OCI-LY1 (cell line): ENCODE measurements at regions not wholly inside any gene's neighbourhood (a gene's known extent, or its start where the extent isn't known, plus 50 kb on each side); places are given as distances from the start of the nearest gene placed in this dataset.
"Not testable (repeated sequence)": the region's sequence is repeated elsewhere in the genome, so short reads cannot be mapped to it uniquely, and the experiment has no call there.

Experiments
- H2AFZ ChIP-seq: fragments of 200-600 bp; sonication (generic), shearing (Covaris generic); 2 replicates; pipeline ENCODE4 v1.6.0; 2014; ENCODE audit warnings: antibody characterized with exemption, mild to moderate bottlenecking, low read length
- H3F3A ChIP-seq: fragments of 200-600 bp; sonication (generic), shearing (Covaris generic); 2 replicates; pipeline ENCODE4 v1.6.0; 2014; ENCODE audit warnings: mild to moderate bottlenecking, antibody characterized with exemption, low read length, moderate library complexity; ENCODE audit not compliant: insufficient read depth
- H3K27ac ChIP-seq: fragments of 200-600 bp; sonication (generic); 2 replicates; pipeline ENCODE4 v1.5.1; 2014; ENCODE audit warnings: low read length, mixed run types, mild to moderate bottlenecking, low read depth; ENCODE audit not compliant: poor library complexity, severe bottlenecking
- H3K27me3 ChIP-seq: fragments of 200-600 bp; sonication (generic); 2 replicates; pipeline ENCODE4 v1.6.0; 2014; ENCODE audit warnings: antibody characterized with exemption, mild to moderate bottlenecking, low read length, moderate library complexity; ENCODE audit not compliant: insufficient read depth
- H3K36me3 ChIP-seq: fragments of 200-600 bp; sonication (generic); 2 replicates; pipeline ENCODE4 v1.6.1; 2014; ENCODE audit warnings: mild to moderate bottlenecking, antibody characterized with exemption, low read length, moderate library complexity, mixed read lengths; ENCODE audit not compliant: insufficient read depth
- H3K4me1 ChIP-seq: fragments of 200-600 bp; sonication (generic); 2 replicates; pipeline ENCODE4 v1.5.1; 2014; ENCODE audit warnings: mild to moderate bottlenecking, low read length, moderate library complexity; ENCODE audit not compliant: insufficient read depth, severe bottlenecking
- H3K4me2 ChIP-seq: fragments of 200-600 bp; sonication (generic), shearing (Covaris generic); 2 replicates; pipeline ENCODE4 v1.6.1; 2014; ENCODE audit warnings: low read length
- H3K4me3 ChIP-seq: fragments of 200-600 bp; sonication (generic); 2 replicates; pipeline ENCODE4 v1.5.1; 2014; ENCODE audit warnings: low read length, low read depth, mild to moderate bottlenecking, mixed read lengths; ENCODE audit not compliant: poor library complexity, severe bottlenecking
- H3K79me2 ChIP-seq: fragments of 200-600 bp; shearing (Covaris generic); 2 replicates; pipeline ENCODE4 v1.6.1; 2016; ENCODE audit warnings: mixed run types, low read length, mixed read lengths; ENCODE audit not compliant: insufficient read depth
- H3K9ac ChIP-seq: fragments of 200-600 bp; sonication (generic), shearing (Covaris generic); 2 replicates; pipeline ENCODE4 v1.6.1; 2014; ENCODE audit warnings: mild to moderate bottlenecking, low read length, mixed read lengths
- H3K9me2 ChIP-seq: fragments of 200-600 bp; sonication (generic), shearing (Covaris generic); 2 replicates; pipeline ENCODE4 v1.6.1; 2014; ENCODE audit warnings: low read depth, mild to moderate bottlenecking, low read length, mixed read lengths
- H3K9me3 ChIP-seq: fragments of 200-600 bp; shearing (Covaris generic); 2 replicates; pipeline ENCODE4 v1.6.1; 2014; ENCODE audit warnings: low read length, mixed read lengths
- H4K20me1 ChIP-seq: fragments of 200-600 bp; sonication (generic), shearing (Covaris generic); 2 replicates; pipeline ENCODE4 v1.6.0; 2016; ENCODE audit warnings: mild to moderate bottlenecking, low read length; ENCODE audit not compliant: insufficient read depth
- EZH2 ChIP-seq: fragments of 200-600 bp; sonication (generic), shearing (Covaris generic); IDR thresholded peaks from 2 replicates; pipeline ENCODE4 v1.8.0; 2017; ENCODE audit warnings: borderline replicate concordance, mixed run types, mild to moderate bottlenecking, antibody characterized with exemption, low read length, moderate library complexity, mixed read lengths
- TF ChIP-seq, protein P1 (sequence below): fragments of 200-600 bp; sonication (generic), shearing (Covaris generic); IDR thresholded peaks from 2 replicates; pipeline ENCODE4 v1.5.1; 2017; ENCODE audit warnings: mild to moderate bottlenecking, antibody characterized with exemption, low read length, moderate library complexity, mixed read lengths

DNA sequence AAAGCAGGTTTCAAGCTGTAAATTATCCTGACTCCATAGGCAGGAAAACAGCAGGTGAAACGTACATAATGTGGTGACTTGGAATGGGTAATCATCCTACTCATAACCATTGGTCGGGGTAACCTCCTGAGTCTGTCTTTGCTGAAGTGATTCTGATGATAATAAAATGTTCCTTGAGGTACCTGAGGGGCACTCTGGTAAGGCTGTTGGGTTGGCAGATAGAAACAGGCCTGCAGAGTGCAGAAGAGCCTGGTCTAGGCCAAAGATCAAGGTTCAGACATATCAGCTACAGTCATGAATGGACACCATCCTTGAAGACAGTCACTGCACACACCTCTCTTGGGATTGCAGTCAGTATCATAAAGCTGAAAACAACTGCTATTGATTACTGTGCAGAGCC is 174.7 kb upstream of the RPL34 start:
- Histone ChIP-seq H3K4me2 (no peak overlapping the region), H3F3A (no peaks in the 10 kb centered on the region), H3K9me3 (no peaks in the 10 kb centered on the region), H3K79me2 (no peaks in the 10 kb centered on the region), H3K9ac (no peak overlapping the region), H3K4me3 (no peak overlapping the region), H3K27ac (no peak overlapping the region), H3K27me3 (no peaks in the 10 kb centered on the region), H4K20me1 (no peaks in the 10 kb centered on the region), H3K4me1 (no peaks in the 10 kb centered on the region), H3K9me2 (no peaks in the 10 kb centered on the region), H2AFZ (no peak overlapping the region), H3K36me3 (no peaks in the 10 kb centered on the region)
- no peak for TF ChIP-seq EZH2
- TF ChIP-seq, protein P1, sequence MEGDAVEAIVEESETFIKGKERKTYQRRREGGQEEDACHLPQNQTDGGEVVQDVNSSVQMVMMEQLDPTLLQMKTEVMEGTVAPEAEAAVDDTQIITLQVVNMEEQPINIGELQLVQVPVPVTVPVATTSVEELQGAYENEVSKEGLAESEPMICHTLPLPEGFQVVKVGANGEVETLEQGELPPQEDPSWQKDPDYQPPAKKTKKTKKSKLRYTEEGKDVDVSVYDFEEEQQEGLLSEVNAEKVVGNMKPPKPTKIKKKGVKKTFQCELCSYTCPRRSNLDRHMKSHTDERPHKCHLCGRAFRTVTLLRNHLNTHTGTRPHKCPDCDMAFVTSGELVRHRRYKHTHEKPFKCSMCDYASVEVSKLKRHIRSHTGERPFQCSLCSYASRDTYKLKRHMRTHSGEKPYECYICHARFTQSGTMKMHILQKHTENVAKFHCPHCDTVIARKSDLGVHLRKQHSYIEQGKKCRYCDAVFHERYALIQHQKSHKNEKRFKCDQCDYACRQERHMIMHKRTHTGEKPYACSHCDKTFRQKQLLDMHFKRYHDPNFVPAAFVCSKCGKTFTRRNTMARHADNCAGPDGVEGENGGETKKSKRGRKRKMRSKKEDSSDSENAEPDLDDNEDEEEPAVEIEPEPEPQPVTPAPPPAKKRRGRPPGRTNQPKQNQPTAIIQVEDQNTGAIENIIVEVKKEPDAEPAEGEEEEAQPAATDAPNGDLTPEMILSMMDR: no peak

DNA sequence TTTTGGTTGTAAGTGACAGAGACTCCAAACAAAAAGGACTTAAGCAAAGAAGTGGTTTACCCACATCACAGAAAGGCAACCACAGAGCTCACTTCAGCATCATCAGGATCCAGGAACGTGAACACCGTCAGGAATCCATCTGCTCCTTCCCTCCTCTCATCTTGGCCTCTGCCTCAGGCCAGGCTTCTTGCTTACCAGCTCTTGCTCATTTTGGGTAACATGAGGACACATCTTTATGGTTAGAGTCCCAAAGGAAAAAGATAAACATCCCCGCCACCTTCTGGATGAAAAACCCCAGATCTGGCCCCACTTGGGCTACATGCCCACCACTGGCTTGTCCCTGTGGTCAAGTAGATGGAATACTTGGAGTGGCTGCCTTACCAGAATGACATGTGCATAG is 176.8 kb upstream of the RPL34 start:
- Histone ChIP-seq H3K4me3 (no peak overlapping the region), H3K4me1 (no peaks in the 10 kb centered on the region), H2AFZ (no peak overlapping the region), H3K9me2 (no peaks in the 10 kb centered on the region), H3F3A (no peaks in the 10 kb centered on the region), H3K9ac (no peak overlapping the region), H4K20me1 (no peaks in the 10 kb centered on the region), H3K4me2 (no peak overlapping the region), H3K79me2 (no peaks in the 10 kb centered on the region), H3K36me3 (no peaks in the 10 kb centered on the region), H3K27me3 (no peaks in the 10 kb centered on the region), H3K27ac (no peak overlapping the region), H3K9me3 (no peaks in the 10 kb centered on the region)
- TF ChIP-seq EZH2: no peak
- TF ChIP-seq, protein P1: no peak

DNA sequence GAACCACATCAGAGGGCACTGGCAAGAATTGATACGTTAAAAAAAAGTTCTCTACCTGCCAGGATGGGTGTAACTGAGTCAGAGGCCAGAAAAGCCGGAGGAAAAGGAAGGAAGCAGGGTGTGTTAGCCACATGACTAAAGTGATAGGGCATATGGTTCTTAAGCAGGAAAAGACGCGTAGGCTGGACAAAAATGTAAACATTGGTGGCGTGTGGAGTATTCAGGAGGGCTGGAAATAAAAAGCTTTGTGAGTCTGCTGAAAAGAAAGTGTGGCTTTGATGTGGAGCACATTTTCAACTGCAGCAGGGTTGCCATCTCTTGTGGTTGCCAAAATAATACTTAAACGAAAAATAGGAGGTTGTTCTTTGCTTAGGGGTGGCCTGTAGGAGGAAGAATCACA is 186.5 kb upstream of the RPL34 start:
- H3K79me2 ChIP-seq: no peaks in the 10 kb centered on the region
- no peaks in the 10 kb centered on the region for H3K4me1 ChIP-seq
- no peak overlapping the region for H3K4me3 ChIP-seq
- no peak overlapping the region for H3K4me2 ChIP-seq
- no peaks in the 10 kb centered on the region for H3F3A ChIP-seq
- no peaks in the 10 kb centered on the region for H3K36me3 ChIP-seq
- no peak overlapping the region for H2AFZ ChIP-seq
- H3K9ac ChIP-seq: no peak overlapping the region
- no peaks in the 10 kb centered on the region for H3K9me3 ChIP-seq
- no peak overlapping the region for H3K27ac ChIP-seq
- H4K20me1 ChIP-seq: no peaks in the 10 kb centered on the region
- no peak for TF ChIP-seq EZH2
- TF ChIP-seq, protein P1: no peak
- no peaks in the 10 kb centered on the region for H3K9me2 ChIP-seq
- H3K27me3 ChIP-seq: no peaks in the 10 kb centered on the region

DNA sequence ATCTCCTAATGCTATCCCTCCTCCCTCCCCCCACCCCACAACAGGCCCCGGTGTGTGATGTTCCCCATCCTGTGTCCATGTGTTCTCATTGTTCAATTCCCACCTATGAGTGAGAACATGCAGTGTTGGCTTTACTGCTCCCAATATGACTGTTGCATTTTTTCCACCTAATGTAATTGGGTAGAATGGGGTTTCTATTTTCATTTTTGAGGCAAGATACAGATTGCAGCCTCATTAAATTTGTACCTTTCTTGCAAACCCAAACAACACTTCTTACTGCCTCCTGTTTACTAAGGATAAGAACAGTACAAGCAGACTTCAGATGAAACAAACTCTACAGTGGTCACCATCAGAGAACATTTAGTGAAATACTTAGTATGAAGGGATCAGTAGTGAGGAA is 187.0 kb upstream of the RPL34 start:
- not testable (repeated sequence) for H3K4me2 ChIP-seq, H3K27ac ChIP-seq, H2AFZ ChIP-seq, H3K27me3 ChIP-seq, H3K9me3 ChIP-seq, H3K4me3 ChIP-seq, H3K4me1 ChIP-seq, H3K9ac ChIP-seq, H3F3A ChIP-seq, H3K79me2 ChIP-seq, H3K9me2 ChIP-seq, H4K20me1 ChIP-seq, H3K36me3 ChIP-seq
